ENCODE measurements at regions not wholly inside any gene's neighbourhood (a gene's known extent, or its start where the extent isn't known, plus 50 kb on each side); places are given as distances from the start of the nearest gene placed in this dataset.

DNA sequence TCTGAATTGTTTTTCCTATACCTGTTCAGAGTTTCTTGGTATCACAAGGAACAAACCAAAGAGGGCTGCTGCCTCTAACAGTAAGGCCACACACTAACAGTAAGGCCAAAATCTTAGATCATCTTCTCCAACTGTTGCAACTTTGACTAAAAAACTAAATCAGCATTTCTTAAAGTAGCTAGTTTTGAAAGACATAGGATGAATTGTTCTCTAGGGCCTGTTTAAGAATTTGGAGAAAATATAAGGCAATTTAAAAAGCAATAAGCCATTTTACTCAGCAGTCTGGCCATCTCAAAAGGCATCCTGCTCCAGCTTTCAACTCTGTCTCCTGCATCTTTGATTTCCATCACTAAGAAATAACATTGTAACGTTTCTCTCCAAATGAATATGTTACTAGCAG, 105.0 kb upstream of the MON1B start:
- DNase-seq (ENCODE audit: low read depth), result no peak
- H3K4me3 ChIP-seq (ENCODE audit: low read depth, low read length), result no peak overlapping the region
- ChIA-PET CTCF (interaction anchor here (1.0 kb wide), 1 partner anchor 10 kb away, joined by 3 read pairs; no protein-coding TSS in a partner anchor), POLR2A (no interaction called here)
- H3K27me3 ChIP-seq (ENCODE audit: control insufficient read depth, insufficient read depth, low read length), result no peaks in the 10 kb centered on the region
- no peaks in the 10 kb centered on the region for H3K36me3 ChIP-seq (ENCODE audit: control insufficient read depth, insufficient read depth, low read length)
- TF ChIP-seq, protein P1, sequence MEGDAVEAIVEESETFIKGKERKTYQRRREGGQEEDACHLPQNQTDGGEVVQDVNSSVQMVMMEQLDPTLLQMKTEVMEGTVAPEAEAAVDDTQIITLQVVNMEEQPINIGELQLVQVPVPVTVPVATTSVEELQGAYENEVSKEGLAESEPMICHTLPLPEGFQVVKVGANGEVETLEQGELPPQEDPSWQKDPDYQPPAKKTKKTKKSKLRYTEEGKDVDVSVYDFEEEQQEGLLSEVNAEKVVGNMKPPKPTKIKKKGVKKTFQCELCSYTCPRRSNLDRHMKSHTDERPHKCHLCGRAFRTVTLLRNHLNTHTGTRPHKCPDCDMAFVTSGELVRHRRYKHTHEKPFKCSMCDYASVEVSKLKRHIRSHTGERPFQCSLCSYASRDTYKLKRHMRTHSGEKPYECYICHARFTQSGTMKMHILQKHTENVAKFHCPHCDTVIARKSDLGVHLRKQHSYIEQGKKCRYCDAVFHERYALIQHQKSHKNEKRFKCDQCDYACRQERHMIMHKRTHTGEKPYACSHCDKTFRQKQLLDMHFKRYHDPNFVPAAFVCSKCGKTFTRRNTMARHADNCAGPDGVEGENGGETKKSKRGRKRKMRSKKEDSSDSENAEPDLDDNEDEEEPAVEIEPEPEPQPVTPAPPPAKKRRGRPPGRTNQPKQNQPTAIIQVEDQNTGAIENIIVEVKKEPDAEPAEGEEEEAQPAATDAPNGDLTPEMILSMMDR (IDR thresholded peaks at IDR 0.05; ENCODE audit: insufficient read depth, low read depth, low read length), result no peak

DNA sequence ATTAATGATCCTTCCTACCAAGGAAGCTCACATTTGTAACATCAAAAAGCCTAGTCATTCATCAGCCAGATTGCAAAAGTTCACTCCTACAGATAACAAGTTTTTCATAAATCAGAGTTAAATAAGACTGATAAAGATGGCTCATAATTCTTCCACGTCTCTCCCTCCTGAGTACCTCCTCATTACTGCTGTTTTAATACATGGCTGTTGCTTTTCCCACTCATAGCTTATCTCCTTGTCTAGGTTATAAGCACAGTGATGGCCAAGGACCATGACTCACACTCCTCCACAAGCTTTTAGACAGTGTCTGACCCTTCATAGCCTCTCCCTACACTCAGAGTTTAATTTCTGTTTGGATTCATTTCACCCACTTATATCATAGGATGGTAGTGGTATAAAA, 100.9 kb upstream of the MON1B start:
- Histone ChIP-seq H3K27me3 (ENCODE audit: control insufficient read depth, insufficient read depth, low read length) (no peaks in the 10 kb centered on the region), H3K36me3 (ENCODE audit: control insufficient read depth, insufficient read depth, low read length) (no peaks in the 10 kb centered on the region), H3K4me3 (ENCODE audit: low read depth, low read length) (no peak overlapping the region)
- ChIA-PET POLR2A (no interaction called here), CTCF (no interaction called here)
- no peak for DNase-seq (ENCODE audit: low read depth)
- TF ChIP-seq, protein P1 (IDR thresholded peaks at IDR 0.05; ENCODE audit: insufficient read depth, low read depth, low read length), result no peak

DNA sequence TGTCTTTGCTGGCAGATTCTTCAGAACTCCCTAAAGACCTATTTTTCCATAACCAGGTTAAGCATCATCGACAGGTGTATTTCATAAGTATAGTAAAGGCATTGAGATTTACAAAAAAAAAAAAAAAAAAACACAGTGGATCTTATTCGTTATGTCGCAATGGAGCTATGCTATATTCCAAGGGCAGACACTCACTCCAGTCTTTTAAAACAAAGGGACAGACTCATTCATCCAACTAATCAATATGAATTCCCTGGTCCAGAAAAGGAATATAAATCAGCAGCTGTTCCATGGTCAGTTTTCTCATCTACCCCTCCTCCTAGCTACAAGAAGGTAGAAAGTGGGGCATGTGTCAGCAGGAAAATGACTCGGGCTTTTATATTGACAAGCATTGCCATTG, 97.7 kb upstream of the MON1B start:
- H3K36me3 ChIP-seq (ENCODE audit: control insufficient read depth, insufficient read depth, low read length), result no peaks in the 10 kb centered on the region
- TF ChIP-seq, protein P1 (IDR thresholded peaks at IDR 0.05; ENCODE audit: insufficient read depth, low read depth, low read length), result no peak
- POLR2A ChIA-PET, result no interaction called here
- CTCF ChIA-PET, result no interaction called here
- DNase-seq (ENCODE audit: low read depth), result no peak
- H3K27me3 ChIP-seq (ENCODE audit: control insufficient read depth, insufficient read depth, low read length), result no peaks in the 10 kb centered on the region
- H3K4me3 ChIP-seq (ENCODE audit: low read depth, low read length), result no peak overlapping the region

DNA sequence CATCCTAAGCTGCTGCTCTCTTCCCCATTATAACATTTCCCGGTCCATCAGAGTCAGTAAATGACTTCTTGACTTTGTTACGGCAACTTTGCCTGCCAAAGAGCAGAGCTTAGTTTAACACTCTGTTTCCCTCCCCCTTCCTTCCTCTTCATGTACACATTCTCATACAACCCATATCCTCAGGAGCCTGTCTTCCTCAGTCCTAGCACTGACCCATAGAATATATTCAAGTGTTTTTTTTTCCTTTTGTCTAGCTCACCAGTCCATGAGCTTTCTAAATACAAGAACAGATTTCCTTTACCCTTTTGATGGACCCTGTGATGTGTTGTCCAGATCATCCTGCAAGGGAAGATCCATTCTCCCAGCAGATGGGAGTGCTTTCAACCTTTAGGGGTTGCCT, 97.0 kb upstream of the MON1B start:
- no peak for DNase-seq (ENCODE audit: low read depth)
- POLR2A ChIA-PET, result no interaction called here
- H3K27me3 ChIP-seq (ENCODE audit: control insufficient read depth, insufficient read depth, low read length), result no peaks in the 10 kb centered on the region
- no peak overlapping the region for H3K4me3 ChIP-seq (ENCODE audit: low read depth, low read length)
- H3K36me3 ChIP-seq (ENCODE audit: control insufficient read depth, insufficient read depth, low read length), result no peaks in the 10 kb centered on the region
- TF ChIP-seq, protein P1 (IDR thresholded peaks at IDR 0.05; ENCODE audit: insufficient read depth, low read depth, low read length), result no peak
- CTCF ChIA-PET, result no interaction called here

DNA sequence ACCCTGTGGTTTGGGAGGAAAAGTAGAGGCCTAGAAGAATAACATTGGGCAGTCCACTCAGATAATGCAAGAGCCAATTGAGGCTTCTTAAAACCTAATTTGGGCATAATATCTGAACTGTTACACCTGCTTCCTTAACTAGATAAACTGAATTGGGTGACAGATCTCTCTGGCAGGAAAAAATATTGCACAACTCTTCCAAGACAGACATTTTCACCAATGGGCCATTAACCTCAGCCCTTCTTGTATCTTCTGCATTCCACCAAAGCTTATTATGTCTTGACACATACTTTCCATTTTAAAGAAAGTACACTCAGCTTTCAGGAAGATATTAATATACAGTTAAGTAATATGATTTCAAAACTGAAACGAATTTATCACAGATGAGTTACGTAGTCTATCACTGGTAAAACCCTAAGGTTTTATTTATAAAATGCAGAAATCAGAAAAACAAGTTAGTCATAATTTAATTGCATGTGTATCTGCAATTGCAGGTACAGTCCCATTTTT, 79.9 kb upstream of the MON1B start:
- ChIA-PET CTCF (no interaction called here), POLR2A (no interaction called here)
- Histone ChIP-seq H3K4me3 (ENCODE audit: low read depth, low read length) (no peak overlapping the region), H3K27me3 (ENCODE audit: control insufficient read depth, insufficient read depth, low read length) (no peaks in the 10 kb centered on the region), H3K36me3 (ENCODE audit: control insufficient read depth, insufficient read depth, low read length) (no peaks in the 10 kb centered on the region)
- TF ChIP-seq, protein P1 (IDR thresholded peaks at IDR 0.05; ENCODE audit: insufficient read depth, low read depth, low read length), result no peak
- DNase-seq (ENCODE audit: low read depth), result no peak

All from BJ (cell line).